ENCODE measurements at regions not wholly inside any gene's neighbourhood (a gene's known extent, or its start where the extent isn't known, plus 50 kb on each side); places are given as distances from the start of the nearest gene placed in this dataset.

DNA sequence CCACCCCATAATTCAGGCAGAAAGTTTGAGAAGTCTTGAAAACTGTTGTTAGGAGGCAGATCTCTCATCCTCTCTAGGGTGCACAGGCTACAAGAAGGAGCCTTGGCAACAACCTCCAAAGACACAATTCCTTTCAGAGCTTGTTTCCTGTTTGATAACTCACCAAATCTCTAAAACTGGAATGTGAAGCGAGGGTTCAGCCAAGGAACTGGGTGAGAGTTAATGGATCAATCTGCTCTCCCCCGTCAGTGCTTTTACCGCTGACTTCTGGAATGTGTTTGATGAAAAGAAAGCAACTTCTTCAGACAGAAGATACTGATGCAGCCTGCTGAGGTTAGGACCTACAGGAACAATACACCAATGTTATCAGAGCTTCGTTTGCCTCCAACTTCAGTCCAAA lies 171.8 kb upstream of the BMP2 start:
- no peak overlapping the region for H3K9ac ChIP-seq (ENCODE audit: low read length in 3 of 3)
- intact Hi-C loops (cut with DNase I): no loop called here
- no peak overlapping the region for H3K4me3 ChIP-seq (ENCODE audit: low read length in 3 of 3)
- peaks cover 0 to 3% (median 0%) of the 10 kb centered on the region in 3 donors for H3K4me1 ChIP-seq (ENCODE audit: control insufficient read depth in 2 of 3, insufficient read depth in 2 of 3, low read depth in 1 of 3, low read length in 3 of 3)
- no peaks in the 10 kb centered on the region for H3K36me3 ChIP-seq (ENCODE audit: control insufficient read depth in 2 of 3, insufficient read depth in 3 of 3, low read length in 3 of 3)
- no peaks in the 10 kb centered on the region for H3K9me3 ChIP-seq (ENCODE audit: control insufficient read depth in 2 of 3, insufficient read depth in 1 of 3, low read length in 3 of 3)
- H3K27ac ChIP-seq (ENCODE audit: low read depth in 2 of 2, low read length in 2 of 2): no peak overlapping the region
- DNase-seq (peak in 3 of 5 donors; percentile 13 to 69 (median 26)), FAIRE-seq (no peak)
- TF ChIP-seq, protein P1, sequence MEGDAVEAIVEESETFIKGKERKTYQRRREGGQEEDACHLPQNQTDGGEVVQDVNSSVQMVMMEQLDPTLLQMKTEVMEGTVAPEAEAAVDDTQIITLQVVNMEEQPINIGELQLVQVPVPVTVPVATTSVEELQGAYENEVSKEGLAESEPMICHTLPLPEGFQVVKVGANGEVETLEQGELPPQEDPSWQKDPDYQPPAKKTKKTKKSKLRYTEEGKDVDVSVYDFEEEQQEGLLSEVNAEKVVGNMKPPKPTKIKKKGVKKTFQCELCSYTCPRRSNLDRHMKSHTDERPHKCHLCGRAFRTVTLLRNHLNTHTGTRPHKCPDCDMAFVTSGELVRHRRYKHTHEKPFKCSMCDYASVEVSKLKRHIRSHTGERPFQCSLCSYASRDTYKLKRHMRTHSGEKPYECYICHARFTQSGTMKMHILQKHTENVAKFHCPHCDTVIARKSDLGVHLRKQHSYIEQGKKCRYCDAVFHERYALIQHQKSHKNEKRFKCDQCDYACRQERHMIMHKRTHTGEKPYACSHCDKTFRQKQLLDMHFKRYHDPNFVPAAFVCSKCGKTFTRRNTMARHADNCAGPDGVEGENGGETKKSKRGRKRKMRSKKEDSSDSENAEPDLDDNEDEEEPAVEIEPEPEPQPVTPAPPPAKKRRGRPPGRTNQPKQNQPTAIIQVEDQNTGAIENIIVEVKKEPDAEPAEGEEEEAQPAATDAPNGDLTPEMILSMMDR (IDR thresholded peaks at IDR 0.05; ENCODE audit: borderline replicate concordance, extremely low read depth, insufficient read depth): no peak
- no peaks in the 10 kb centered on the region for H3K27me3 ChIP-seq (ENCODE audit: control insufficient read depth, insufficient read depth, low read length)

DNA sequence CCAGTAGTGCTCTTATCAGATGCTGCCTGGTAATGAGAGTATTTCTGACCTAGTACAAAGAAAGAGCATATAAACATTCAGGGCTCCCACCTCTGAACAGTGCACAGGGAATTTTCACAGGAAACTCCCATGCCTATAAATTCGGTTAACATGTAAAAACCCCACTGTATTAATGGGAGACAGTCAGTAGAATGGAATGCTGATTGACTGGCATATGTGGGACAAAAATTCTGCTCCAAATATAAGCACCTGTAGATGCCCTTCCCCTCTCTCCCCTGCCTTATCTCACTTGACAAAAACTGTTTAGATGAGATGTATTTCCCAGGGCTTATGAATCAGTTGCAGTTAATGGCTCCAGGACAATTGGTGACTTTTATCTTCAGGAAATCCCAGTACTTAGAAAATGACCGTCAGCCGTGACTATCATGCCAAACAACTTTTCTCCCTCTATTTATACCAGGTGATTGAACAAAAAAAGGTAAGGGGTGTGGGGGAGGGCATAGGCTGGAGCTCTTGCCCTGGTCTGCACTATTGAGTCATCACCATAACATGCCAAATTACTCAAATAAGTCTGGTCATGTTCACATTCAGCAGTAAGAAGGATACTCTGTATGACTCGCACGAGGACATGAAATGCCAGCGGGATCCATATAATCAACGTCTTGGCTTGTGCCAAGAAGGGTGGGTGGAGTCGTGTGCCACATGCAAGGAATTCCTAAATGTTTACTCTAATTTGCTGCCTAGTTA lies 176.4 kb upstream of the BMP2 start:
- H3K4me1 ChIP-seq (ENCODE audit: control insufficient read depth in 2 of 3, insufficient read depth in 2 of 3, low read depth in 1 of 3, low read length in 3 of 3): peaks cover 0 to 3% (median 0%) of the 10 kb centered on the region in 3 donors
- no peak overlapping the region for H3K9ac ChIP-seq (ENCODE audit: low read length in 3 of 3)
- DNase-seq (no peak), FAIRE-seq (no peak)
- no peaks in the 10 kb centered on the region for H3K27me3 ChIP-seq (ENCODE audit: control insufficient read depth, insufficient read depth, low read length)
- TF ChIP-seq, protein P1 (IDR thresholded peaks at IDR 0.05; ENCODE audit: borderline replicate concordance, extremely low read depth, insufficient read depth): no peak
- H3K27ac ChIP-seq (ENCODE audit: low read depth in 2 of 2, low read length in 2 of 2): no peak overlapping the region
- no peaks in the 10 kb centered on the region for H3K36me3 ChIP-seq (ENCODE audit: control insufficient read depth in 2 of 3, insufficient read depth in 3 of 3, low read length in 3 of 3)
- H3K4me3 ChIP-seq (ENCODE audit: low read length in 3 of 3): no peak overlapping the region
- no peaks in the 10 kb centered on the region for H3K9me3 ChIP-seq (ENCODE audit: control insufficient read depth in 2 of 3, insufficient read depth in 1 of 3, low read length in 3 of 3)
- intact Hi-C loops (cut with DNase I): no loop called here

DNA sequence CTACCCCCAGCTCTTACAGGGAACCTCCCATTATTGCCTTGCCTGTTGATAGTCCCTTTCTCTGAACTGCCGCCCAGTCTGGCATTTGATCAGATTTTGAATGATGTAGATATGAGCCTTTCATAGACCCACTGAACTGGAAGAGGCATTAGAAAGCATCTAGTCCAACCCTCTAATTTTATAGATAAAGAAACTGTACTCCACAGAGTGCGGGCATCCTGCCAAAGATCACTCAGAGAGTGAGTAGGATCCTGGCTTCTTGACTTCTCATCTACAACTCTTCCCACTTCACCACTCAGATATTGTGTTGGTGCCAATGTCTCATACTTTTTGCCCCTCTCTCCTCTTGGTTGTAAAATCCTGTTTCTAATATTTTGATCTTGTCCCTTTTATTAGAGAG lies 179.2 kb upstream of the BMP2 start:
- H3K9ac ChIP-seq (ENCODE audit: low read length in 3 of 3): no peak overlapping the region
- no peak overlapping the region for H3K27ac ChIP-seq (ENCODE audit: low read depth in 2 of 2, low read length in 2 of 2)
- no peaks in the 10 kb centered on the region for H3K36me3 ChIP-seq (ENCODE audit: control insufficient read depth in 2 of 3, insufficient read depth in 3 of 3, low read length in 3 of 3)
- DNase-seq: no peak
- TF ChIP-seq, protein P1 (IDR thresholded peaks at IDR 0.05; ENCODE audit: borderline replicate concordance, extremely low read depth, insufficient read depth): no peak
- H3K9me3 ChIP-seq (ENCODE audit: control insufficient read depth in 2 of 3, insufficient read depth in 1 of 3, low read length in 3 of 3): no peaks in the 10 kb centered on the region
- H3K27me3 ChIP-seq (ENCODE audit: control insufficient read depth, insufficient read depth, low read length): no peaks in the 10 kb centered on the region
- intact Hi-C loops (cut with DNase I): no loop called here
- no peak overlapping the region for H3K4me3 ChIP-seq (ENCODE audit: low read length in 3 of 3)
- no peak for FAIRE-seq
- H3K4me1 ChIP-seq (ENCODE audit: control insufficient read depth in 2 of 3, insufficient read depth in 2 of 3, low read depth in 1 of 3, low read length in 3 of 3): no peaks in the 10 kb centered on the region
